ENCODE measurements at regions not wholly inside any gene's neighbourhood (a gene's known extent, or its start where the extent isn't known, plus 50 kb on each side); places are given as distances from the start of the nearest gene placed in this dataset.
"Not testable (repeated sequence)": the region's sequence is repeated elsewhere in the genome, so short reads cannot be mapped to it uniquely, and the experiment has no call there.

DNA sequence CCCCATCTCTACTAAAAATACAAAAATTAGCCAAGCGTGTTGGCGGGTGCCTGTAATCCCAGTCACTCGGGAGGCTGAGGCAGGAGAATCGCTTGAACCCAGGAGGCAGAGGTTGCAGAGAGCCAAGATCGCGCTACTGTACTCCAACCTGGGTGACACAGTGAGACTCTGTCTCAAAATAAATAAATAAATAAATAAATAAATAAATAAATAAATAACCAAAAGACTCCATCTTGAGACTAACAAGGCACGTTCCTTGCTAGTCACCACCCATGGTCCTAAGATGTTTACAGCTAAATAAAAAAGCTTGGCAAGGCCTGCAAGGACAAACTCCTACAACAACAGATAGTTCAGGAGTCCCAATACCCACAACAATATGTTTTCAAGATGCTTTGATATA, 126.1 kb upstream of the PLS3 start:
- H3K27me3 Mint-ChIP-seq, result peaks cover 0 to 14% of the 10 kb centered on the region in 2 donors
- H3K36me3 Mint-ChIP-seq; H3K27me3 ChIP-seq (replicated peaks in 1 of 2; ENCODE audit: control insufficient read depth in 2 of 2, extremely low read depth in 1 of 2, insufficient read depth in 2 of 2, low read length in 1 of 2); H3K4me3 ChIP-seq (ENCODE audit: control insufficient read depth in 1 of 2, extremely low read depth in 1 of 2, low read length in 1 of 2); DNase-seq; H3K4me1 ChIP-seq (ENCODE audit: control insufficient read depth in 1 of 2, extremely low read depth in 1 of 2, insufficient read depth in 2 of 2, low read length in 2 of 2); H3K27ac Mint-ChIP-seq; H3K9me3 ChIP-seq; H3K4me3 Mint-ChIP-seq; POLR2A ChIA-PET; H3K9me3 Mint-ChIP-seq; ATAC-seq (replicated peaks in 1 of 4); H3K4me1 Mint-ChIP-seq; H3K36me3 ChIP-seq (ENCODE audit: control insufficient read depth in 2 of 2, extremely low read depth in 1 of 2, insufficient read depth in 1 of 2, low read length in 1 of 2); H3K27ac ChIP-seq (ENCODE audit: low read length); CTCF ChIA-PET: not testable (repeated sequence)
- no CpG with 5 or more reads among the region's 7 CpGs for WGBS (ENCODE audit: insufficient coverage)

DNA sequence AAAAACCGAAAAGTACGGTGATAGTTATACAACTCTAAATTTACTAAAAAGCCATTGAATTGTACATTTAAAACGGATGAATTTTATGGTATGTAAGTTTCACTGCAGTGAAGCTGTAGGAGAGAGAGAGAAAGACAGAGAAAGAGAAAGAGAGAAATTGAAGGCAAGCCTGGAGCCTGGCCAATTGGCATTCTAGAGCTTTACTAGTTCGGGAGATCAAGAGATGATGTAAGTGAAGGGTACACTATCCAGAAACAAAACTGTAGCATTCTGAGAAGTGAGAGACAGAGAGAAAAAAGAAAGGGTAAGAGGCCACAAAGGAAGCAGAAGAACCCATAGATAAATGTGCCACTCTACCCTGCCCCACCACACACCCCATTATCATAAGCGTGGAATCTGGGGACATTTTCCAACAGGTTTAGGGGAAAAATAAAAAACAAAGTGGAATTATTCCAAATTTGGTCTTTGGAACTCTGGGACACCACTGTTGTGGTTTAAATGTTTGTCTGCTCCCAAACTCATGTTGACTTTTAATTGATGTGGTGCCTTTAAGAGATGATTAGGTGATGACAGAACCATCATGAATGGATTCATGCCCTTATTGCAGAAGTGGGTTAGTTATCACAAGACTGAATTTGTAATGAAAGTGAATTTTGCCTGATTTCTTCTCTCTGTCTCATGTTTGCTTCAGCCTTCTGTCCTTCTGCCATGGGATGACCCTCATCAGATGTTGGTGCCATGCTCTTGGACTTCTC, 123.0 kb upstream of the PLS3 start:
- peaks cover 0 to 5% (median 4%) of the 10 kb centered on the region in 3 donors for H3K9me3 Mint-ChIP-seq
- POLR2A ChIA-PET, result no interaction called here
- H3K9me3 ChIP-seq, result no peaks in the 10 kb centered on the region
- peaks cover 0 to 10% of the 10 kb centered on the region in 2 donors for H3K27me3 Mint-ChIP-seq
- no peak overlapping the region for H3K4me3 Mint-ChIP-seq
- ATAC-seq (replicated peaks in 1 of 4) (no peak), DNase-seq (no peak)
- CTCF ChIA-PET, result no interaction called here
- H3K36me3 Mint-ChIP-seq, result no peaks in the 10 kb centered on the region
- H3K4me1 Mint-ChIP-seq, result no peaks in the 10 kb centered on the region
- no peak overlapping the region for H3K27ac ChIP-seq (ENCODE audit: low read length)
- H3K4me3 ChIP-seq (ENCODE audit: control insufficient read depth in 1 of 2, extremely low read depth in 1 of 2, low read length in 1 of 2), result no peak overlapping the region
- H3K36me3 ChIP-seq (ENCODE audit: control insufficient read depth in 2 of 2, extremely low read depth in 1 of 2, insufficient read depth in 1 of 2, low read length in 1 of 2), result no peaks in the 10 kb centered on the region
- H3K27ac Mint-ChIP-seq, result no peak overlapping the region
- no peaks in the 10 kb centered on the region for H3K4me1 ChIP-seq (ENCODE audit: control insufficient read depth in 1 of 2, extremely low read depth in 1 of 2, insufficient read depth in 2 of 2, low read length in 2 of 2)
- no CpG with 5 or more reads among the region's 5 CpGs for WGBS (ENCODE audit: insufficient coverage)
- no peaks in the 10 kb centered on the region for H3K27me3 ChIP-seq (replicated peaks in 1 of 2; ENCODE audit: control insufficient read depth in 2 of 2, extremely low read depth in 1 of 2, insufficient read depth in 2 of 2, low read length in 1 of 2)

DNA sequence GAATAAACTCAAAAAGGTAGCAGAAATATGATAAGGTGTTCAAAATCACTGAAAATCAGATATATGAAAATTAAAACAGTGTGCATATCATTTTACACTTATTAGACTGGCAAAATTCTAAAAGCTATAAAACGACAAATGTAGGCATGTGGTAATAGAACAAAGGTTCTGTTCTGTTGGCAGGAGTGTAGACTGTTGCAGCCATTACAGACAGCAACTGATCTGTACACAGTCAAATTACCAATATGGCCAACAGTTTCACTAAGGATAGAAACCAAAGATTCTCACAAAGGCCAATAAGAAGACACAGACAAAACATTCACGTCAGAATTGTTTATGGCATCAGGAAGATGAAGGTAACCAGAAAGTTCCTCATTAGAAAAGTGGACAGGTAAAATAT, 112.8 kb upstream of the PLS3 start:
- no peaks in the 10 kb centered on the region for H3K9me3 Mint-ChIP-seq
- no peaks in the 10 kb centered on the region for H3K36me3 ChIP-seq (ENCODE audit: control insufficient read depth in 2 of 2, extremely low read depth in 1 of 2, insufficient read depth in 1 of 2, low read length in 1 of 2)
- H3K27ac ChIP-seq (ENCODE audit: low read length), result no peak overlapping the region
- H3K4me3 ChIP-seq (ENCODE audit: control insufficient read depth in 1 of 2, extremely low read depth in 1 of 2, low read length in 1 of 2), result no peak overlapping the region
- no peaks in the 10 kb centered on the region for H3K9me3 ChIP-seq
- CTCF ChIA-PET, result no interaction called here
- POLR2A ChIA-PET, result no interaction called here
- no peaks in the 10 kb centered on the region for H3K4me1 Mint-ChIP-seq
- ATAC-seq (replicated peaks in 1 of 4) (no peak), DNase-seq (no peak)
- H3K27me3 ChIP-seq (replicated peaks in 1 of 2; ENCODE audit: control insufficient read depth in 2 of 2, extremely low read depth in 1 of 2, insufficient read depth in 2 of 2, low read length in 1 of 2), result no peaks in the 10 kb centered on the region
- no peaks in the 10 kb centered on the region for H3K36me3 Mint-ChIP-seq
- no peak overlapping the region for H3K27ac Mint-ChIP-seq
- WGBS (ENCODE audit: insufficient coverage), result no CpG with 5 or more reads among the region's 2 CpGs
- H3K4me1 ChIP-seq (ENCODE audit: control insufficient read depth in 1 of 2, extremely low read depth in 1 of 2, insufficient read depth in 2 of 2, low read length in 2 of 2), result no peaks in the 10 kb centered on the region
- H3K27me3 Mint-ChIP-seq, result peaks cover 2 to 21% of the 10 kb centered on the region in 2 donors
- H3K4me3 Mint-ChIP-seq, result no peak overlapping the region

DNA sequence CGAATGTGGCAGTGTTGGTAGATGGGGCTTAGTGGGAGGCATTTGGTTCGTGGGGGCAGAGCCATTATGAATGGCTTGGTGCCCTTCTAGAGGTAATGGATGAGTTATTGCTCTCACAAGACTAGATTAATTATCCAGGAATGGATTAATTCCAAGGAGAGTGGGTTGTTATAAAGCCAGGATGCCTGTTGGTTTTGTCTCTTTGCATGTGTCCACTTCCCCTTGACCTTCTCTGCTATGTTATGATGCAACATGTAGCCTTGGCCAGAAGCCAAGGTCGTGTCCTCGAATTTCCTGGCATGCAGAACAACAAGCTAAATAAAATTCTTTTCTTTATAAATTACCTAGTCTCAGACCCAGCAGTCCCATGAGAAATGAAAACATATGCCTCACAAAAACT, 111.2 kb upstream of the PLS3 start:
- no peaks in the 10 kb centered on the region for H3K9me3 Mint-ChIP-seq
- POLR2A ChIA-PET, result no interaction called here
- H3K27ac Mint-ChIP-seq, result no peak overlapping the region
- CTCF ChIA-PET, result no interaction called here
- no peaks in the 10 kb centered on the region for H3K27me3 ChIP-seq (replicated peaks in 1 of 2; ENCODE audit: control insufficient read depth in 2 of 2, extremely low read depth in 1 of 2, insufficient read depth in 2 of 2, low read length in 1 of 2)
- no peaks in the 10 kb centered on the region for H3K4me1 ChIP-seq (ENCODE audit: control insufficient read depth in 1 of 2, extremely low read depth in 1 of 2, insufficient read depth in 2 of 2, low read length in 2 of 2)
- H3K36me3 Mint-ChIP-seq, result no peaks in the 10 kb centered on the region
- H3K36me3 ChIP-seq (ENCODE audit: control insufficient read depth in 2 of 2, extremely low read depth in 1 of 2, insufficient read depth in 1 of 2, low read length in 1 of 2), result no peaks in the 10 kb centered on the region
- no peak overlapping the region for H3K4me3 ChIP-seq (ENCODE audit: control insufficient read depth in 1 of 2, extremely low read depth in 1 of 2, low read length in 1 of 2)
- H3K27me3 Mint-ChIP-seq, result peaks cover 0 to 15% of the 10 kb centered on the region in 2 donors
- no peaks in the 10 kb centered on the region for H3K9me3 ChIP-seq
- WGBS (ENCODE audit: insufficient coverage), result no CpG with 5 or more reads among the region's 4 CpGs
- H3K4me1 Mint-ChIP-seq, result no peaks in the 10 kb centered on the region
- DNase-seq (no peak), ATAC-seq (replicated peaks in 1 of 4) (no peak)
- H3K27ac ChIP-seq (ENCODE audit: low read length), result no peak overlapping the region
- H3K4me3 Mint-ChIP-seq, result no peak overlapping the region

DNA sequence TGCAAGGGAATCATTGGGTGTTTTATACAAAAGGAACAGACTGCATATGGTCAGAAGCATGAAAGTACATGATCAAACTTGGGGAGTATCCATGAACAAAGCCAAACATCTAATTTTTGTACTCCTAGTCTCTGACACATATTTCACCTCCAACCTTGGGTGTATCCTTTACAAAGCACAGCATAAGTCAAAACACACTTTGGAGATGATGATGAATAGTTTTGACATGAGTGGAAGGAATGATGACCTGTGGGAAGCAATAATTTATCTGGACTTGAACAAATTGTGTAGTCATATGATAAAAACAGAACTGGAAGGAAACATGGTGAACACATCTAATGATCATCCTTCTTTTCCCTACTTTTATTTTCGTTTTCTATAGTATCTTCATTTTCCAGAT, 108.7 kb upstream of the PLS3 start:
- ChIA-PET POLR2A (no interaction called here), CTCF (no interaction called here)
- DNase-seq (no peak), ATAC-seq (replicated peaks in 1 of 4) (no peak)
- Mint-ChIP-seq H3K9me3 (peaks cover 0 to 3% (median 0%) of the 10 kb centered on the region in 3 donors), H3K27ac (no peak overlapping the region), H3K27me3 (peaks cover 0 to 21% of the 10 kb centered on the region in 2 donors), H3K4me1 (no peaks in the 10 kb centered on the region), H3K4me3 (no peak overlapping the region), H3K36me3 (no peaks in the 10 kb centered on the region)
- Histone ChIP-seq H3K27ac (ENCODE audit: low read length) (no peak overlapping the region), H3K36me3 (ENCODE audit: control insufficient read depth in 2 of 2, extremely low read depth in 1 of 2, insufficient read depth in 1 of 2, low read length in 1 of 2) (no peaks in the 10 kb centered on the region), H3K4me1 (ENCODE audit: control insufficient read depth in 1 of 2, extremely low read depth in 1 of 2, insufficient read depth in 2 of 2, low read length in 2 of 2) (no peaks in the 10 kb centered on the region), H3K9me3 (no peaks in the 10 kb centered on the region), H3K4me3 (ENCODE audit: control insufficient read depth in 1 of 2, extremely low read depth in 1 of 2, low read length in 1 of 2) (no peak overlapping the region), H3K27me3 (replicated peaks in 1 of 2; ENCODE audit: control insufficient read depth in 2 of 2, extremely low read depth in 1 of 2, insufficient read depth in 2 of 2, low read length in 1 of 2) (no peaks in the 10 kb centered on the region)
- no CpG with 5 or more reads among the region's 1 CpG for WGBS (ENCODE audit: insufficient coverage)

DNA sequence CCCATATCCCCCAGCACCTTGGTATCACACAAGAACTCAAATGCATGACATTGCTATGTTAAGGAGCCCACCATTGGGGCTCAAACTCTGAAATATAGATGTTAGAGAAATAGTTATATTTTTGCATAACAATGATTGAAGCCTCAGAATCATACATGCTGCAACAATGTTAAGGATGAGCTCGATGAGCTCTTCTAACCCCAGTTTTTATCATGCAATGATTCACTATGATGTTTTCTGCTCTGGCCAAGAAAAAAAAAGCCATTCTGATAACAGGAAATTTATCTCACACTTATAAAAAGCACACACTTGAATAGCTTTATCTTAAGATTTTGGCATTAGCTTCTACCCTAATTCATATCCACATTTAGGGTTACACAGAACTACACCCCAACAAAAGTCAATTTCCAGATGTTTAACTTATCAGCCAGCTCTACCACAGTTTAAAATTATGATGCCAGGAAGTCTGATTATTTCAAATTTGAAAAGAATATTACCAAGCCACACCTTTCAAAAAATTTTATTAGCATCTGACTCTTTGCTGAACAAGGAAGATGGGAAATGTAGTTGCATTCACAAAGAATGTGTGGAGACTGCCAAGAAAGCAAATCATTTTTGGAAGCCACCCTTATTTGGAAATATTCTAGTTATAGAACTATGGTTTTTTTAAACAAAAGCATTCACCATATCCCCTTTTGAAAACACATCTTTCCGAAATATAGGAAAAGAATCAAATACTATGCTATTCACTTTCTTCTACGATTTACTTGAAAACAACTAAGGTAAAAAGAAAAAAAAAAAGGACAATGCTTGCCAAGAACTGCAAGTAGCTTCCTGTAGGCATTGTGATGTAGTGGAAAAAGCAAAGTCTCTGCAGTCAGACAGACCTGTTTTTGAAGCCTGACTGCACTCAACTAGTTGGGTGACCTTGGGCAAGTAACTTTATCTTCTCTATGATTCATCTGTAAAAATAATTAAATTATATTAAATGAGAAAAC, 100.8 kb upstream of the PLS3 start:
- CTCF ChIA-PET, result no interaction called here
- no peak overlapping the region for H3K4me3 ChIP-seq (ENCODE audit: control insufficient read depth in 1 of 2, extremely low read depth in 1 of 2, low read length in 1 of 2)
- no peaks in the 10 kb centered on the region for H3K27me3 ChIP-seq (replicated peaks in 1 of 2; ENCODE audit: control insufficient read depth in 2 of 2, extremely low read depth in 1 of 2, insufficient read depth in 2 of 2, low read length in 1 of 2)
- no peaks in the 10 kb centered on the region for H3K4me1 ChIP-seq (ENCODE audit: control insufficient read depth in 1 of 2, extremely low read depth in 1 of 2, insufficient read depth in 2 of 2, low read length in 2 of 2)
- H3K4me1 Mint-ChIP-seq, result no peaks in the 10 kb centered on the region
- no peak for DNase-seq
- peaks cover 0 to 2% (median 0%) of the 10 kb centered on the region in 3 donors for H3K9me3 Mint-ChIP-seq
- no peak for ATAC-seq (replicated peaks in 1 of 4)
- H3K9me3 ChIP-seq, result no peaks in the 10 kb centered on the region
- H3K27me3 Mint-ChIP-seq, result peaks cover 0 to 26% of the 10 kb centered on the region in 2 donors
- no peaks in the 10 kb centered on the region for H3K36me3 ChIP-seq (ENCODE audit: control insufficient read depth in 2 of 2, extremely low read depth in 1 of 2, insufficient read depth in 1 of 2, low read length in 1 of 2)
- WGBS (ENCODE audit: insufficient coverage), result no CpG with 5 or more reads among the region's 3 CpGs
- H3K27ac Mint-ChIP-seq, result no peak overlapping the region
- no peaks in the 10 kb centered on the region for H3K36me3 Mint-ChIP-seq
- POLR2A ChIA-PET, result interaction anchor here in 1 of 2 donors (0.6 kb wide), 1 partner anchor 78 kb away, joined by 3 read pairs; no protein-coding TSS in a partner anchor
- H3K27ac ChIP-seq (ENCODE audit: low read length), result no peak overlapping the region
- no peak overlapping the region for H3K4me3 Mint-ChIP-seq

Measured in T-cell (primary cell).